IMR-90 (cell line): ENCODE measurements at regions not wholly inside any gene's neighbourhood (a gene's known extent, or its start where the extent isn't known, plus 50 kb on each side); places are given as distances from the start of the nearest gene placed in this dataset.

Experiments used
- ATAC-seq: fragments of 200-7000 bp; cut with Tn5 transposase; 2 replicates; pipeline ENCODE4 v1.9.1; 2020; ENCODE audit warnings: low read depth, mild to moderate bottlenecking, moderate library complexity
- BruUV-seq: library from RNA; stranded (reverse); fragments of 400-500 nt; replicated peaks from 2 replicates; lab custom pipeline; 2021; lab: Mats Ljungman, UMichigan
- CTCF ChIA-PET: fragments of 300-600 bp; formaldehyde crosslinking; extraction: SDS; loops from one replicate; lab custom pipeline; 2021; ENCODE audit warnings: antibody characterized with exemption; lab: Yijun Ruan, JAX
- POLR2A ChIA-PET: fragments of 300-600 bp; sonication (Branson Sonifier 250); formaldehyde crosslinking; loops from one replicate; lab custom pipeline; 2022; ENCODE audit warnings: antibody characterized with exemption; ENCODE audit not compliant: unreplicated experiment; lab: Charles Lee
- DNase-seq: peaks from one replicate; pipeline ENCODE4 v3.0.0; 2013
- H2AFZ ChIP-seq: replicated peaks from 2 replicates; pipeline ENCODE3; 2013; ENCODE audit warnings: low read length, mild to moderate bottlenecking; ENCODE audit not compliant: poor library complexity
- H2AK5ac ChIP-seq: 2 replicates; pipeline ENCODE4 v1.6.1; 2013; ENCODE audit warnings: low read depth, low read length, inconsistent platforms
- H2AK9ac ChIP-seq: replicated peaks from 2 replicates; pipeline ENCODE3; 2013; ENCODE audit warnings: mild to moderate bottlenecking, low read depth, low read length, moderate library complexity; ENCODE audit not compliant: poor library complexity
- H2BK120ac ChIP-seq: 2 replicates; pipeline ENCODE4 v1.6.1; 2013; ENCODE audit warnings: low read depth, low read length, inconsistent platforms
- H2BK15ac ChIP-seq: 3 replicates; pipeline ENCODE4 v1.6.1; 2013; ENCODE audit warnings: low read depth, low read length, inconsistent platforms
- H2BK20ac ChIP-seq: 2 replicates; pipeline ENCODE4 v1.6.1; 2013; ENCODE audit warnings: low read depth, mild to moderate bottlenecking, inconsistent platforms, low read length, moderate library complexity
- H2BK5ac ChIP-seq: 2 replicates; pipeline ENCODE4 v1.6.1; 2013; ENCODE audit warnings: mild to moderate bottlenecking, low read depth, low read length, inconsistent platforms; ENCODE audit not compliant: poor library complexity, severe bottlenecking
- H3K14ac ChIP-seq: replicated peaks from 2 replicates; pipeline ENCODE4 v1.6.1; 2013; ENCODE audit warnings: low read depth, low read length, inconsistent platforms
- H3K18ac ChIP-seq: 2 replicates; pipeline ENCODE4 v1.6.1; 2013; ENCODE audit warnings: low read depth, low read length, control low read depth
- H3K23ac ChIP-seq: 2 replicates; pipeline ENCODE4 v1.6.1; 2013; ENCODE audit warnings: low read depth, low read length, inconsistent platforms
- H3K27ac ChIP-seq: 2 replicates; pipeline ENCODE4 v1.5.1; 2013; ENCODE audit warnings: mild to moderate bottlenecking, control low read depth, low read length; ENCODE audit not compliant: insufficient read depth
- H3K27me3 ChIP-seq: 2 replicates; pipeline ENCODE4 v1.6.1; 2013; ENCODE audit warnings: low read length; ENCODE audit not compliant: control insufficient read depth, insufficient read depth
- H3K36me3 ChIP-seq: 2 replicates; pipeline ENCODE4 v1.6.1; 2013; ENCODE audit warnings: low read length, mixed read lengths; ENCODE audit not compliant: control insufficient read depth, insufficient read depth
- H3K4ac ChIP-seq: 2 replicates; pipeline ENCODE4 v1.6.1; 2013; ENCODE audit warnings: low read depth, low read length, inconsistent platforms
- H3K4me1 ChIP-seq: 2 replicates; pipeline ENCODE4 v1.6.1; 2013; ENCODE audit warnings: low read length, mixed read lengths; ENCODE audit not compliant: control insufficient read depth, insufficient read depth
- H3K4me2 ChIP-seq: 2 replicates; pipeline ENCODE4 v1.6.1; 2013; ENCODE audit warnings: low read depth, mild to moderate bottlenecking, control low read depth, low read length, moderate library complexity
- H3K4me3 ChIP-seq: 2 replicates; pipeline ENCODE4 v1.5.1; 2013; ENCODE audit warnings: low read depth, mild to moderate bottlenecking, control low read depth, low read length, moderate library complexity; ENCODE audit not compliant: insufficient read depth
- H3K56ac ChIP-seq: 2 replicates; pipeline ENCODE4 v1.6.1; 2013; ENCODE audit warnings: low read length, inconsistent platforms; ENCODE audit not compliant: insufficient read depth; ENCODE audit errors: extremely low read depth
- H3K79me1 ChIP-seq, 2 experiments: 2 replicates each; pipeline ENCODE4 v1.6.1; 2013; ENCODE audit warnings: low read length in 2 of 2, inconsistent platforms in 1 of 2, low read depth in 1 of 2
- H3K9ac ChIP-seq: 2 replicates; pipeline ENCODE4 v1.6.1; 2013; ENCODE audit warnings: low read depth, low read length, control low read depth
- H3K9me1 ChIP-seq: 2 replicates; pipeline ENCODE4 v1.6.1; 2013; ENCODE audit warnings: low read length, inconsistent platforms; ENCODE audit not compliant: insufficient read depth
- H3K9me3 ChIP-seq: 2 replicates; pipeline ENCODE4 v1.6.1; 2013; ENCODE audit warnings: low read length; ENCODE audit not compliant: control insufficient read depth, insufficient read depth
- H4K20me1 ChIP-seq: 2 replicates; pipeline ENCODE4 v1.6.1; 2013; ENCODE audit warnings: low read length, inconsistent platforms; ENCODE audit not compliant: insufficient read depth
- H4K5ac ChIP-seq: 2 replicates; pipeline ENCODE4 v1.6.1; 2013; ENCODE audit warnings: mild to moderate bottlenecking, low read depth, low read length, control low read depth
- H4K8ac ChIP-seq, 2 experiments: 2 replicates each; pipeline ENCODE4 v1.6.1; 2013; ENCODE audit warnings: low read depth in 2 of 2, low read length in 2 of 2, control low read depth in 1 of 2, inconsistent platforms in 1 of 2
- H4K91ac ChIP-seq: 2 replicates; pipeline ENCODE4 v1.6.1; 2013; ENCODE audit warnings: low read depth, low read length, inconsistent platforms; ENCODE audit not compliant: insufficient read depth
- BHLHE40 ChIP-seq: fragments of 150-350 bp; IDR thresholded peaks from 2 replicates; pipeline ENCODE4 v1.6.1; 2016; ENCODE audit warnings: mild to moderate bottlenecking, low read depth, low read length
- CEBPB ChIP-seq: IDR thresholded peaks from 2 replicates; pipeline ENCODE4 v1.6.1; 2012; ENCODE audit warnings: low read depth, low read length, improper control_type of control experiment
- CHD1 ChIP-seq: IDR thresholded peaks from 2 replicates; pipeline ENCODE4 v1.6.1; 2012; ENCODE audit warnings: low read depth, low read length, improper control_type of control experiment
- CTCF ChIP-seq: conservative IDR thresholded peaks from 2 replicates; pipeline ENCODE4 v1.5.1; 2012; ENCODE audit warnings: mild to moderate bottlenecking, low read depth, low read length, improper control_type of control experiment
- ELK1 ChIP-seq: fragments of 150-350 bp; IDR thresholded peaks from 2 replicates; pipeline ENCODE4 v1.6.1; 2016; ENCODE audit warnings: low read depth, mild to moderate bottlenecking, low read length, moderate library complexity, borderline replicate concordance
- FOS ChIP-seq: fragments of 150-350 bp; IDR thresholded peaks from 2 replicates; pipeline ENCODE4 v1.6.1; 2016; ENCODE audit warnings: low read depth, low read length
- MAFK ChIP-seq: IDR thresholded peaks from 2 replicates; pipeline ENCODE4 v1.6.1; 2012; ENCODE audit warnings: low read depth, low read length, improper control_type of control experiment
- MAZ ChIP-seq: IDR thresholded peaks from 2 replicates; pipeline ENCODE4 v1.6.1; 2012; ENCODE audit warnings: low read depth, mild to moderate bottlenecking, low read length, improper control_type of control experiment, moderate library complexity, borderline replicate concordance
- MXI1 ChIP-seq: IDR thresholded peaks from 2 replicates; pipeline ENCODE4 v1.6.1; 2012; ENCODE audit warnings: low read depth, mild to moderate bottlenecking, low read length, moderate library complexity, borderline replicate concordance
- NFE2L2 ChIP-seq: fragments of 150-350 bp; IDR thresholded peaks from 2 replicates; pipeline ENCODE4 v1.6.1; 2016; ENCODE audit warnings: low read depth, mild to moderate bottlenecking, low read length
- POLR2A ChIP-seq: IDR thresholded peaks from 2 replicates; pipeline ENCODE4 v1.6.1; 2012; ENCODE audit warnings: mild to moderate bottlenecking, low read depth, low read length
- RAD21 ChIP-seq: IDR thresholded peaks from 2 replicates; pipeline ENCODE4 v1.6.1; 2012; ENCODE audit warnings: low read length, improper control_type of control experiment
- RCOR1 ChIP-seq: IDR thresholded peaks from 2 replicates; pipeline ENCODE4 v1.6.1; 2012; ENCODE audit warnings: mild to moderate bottlenecking, low read length, improper control_type of control experiment; ENCODE audit not compliant: insufficient replicate concordance
- RFX5 ChIP-seq: IDR thresholded peaks from 2 replicates; pipeline ENCODE4 v1.8.0; 2012; ENCODE audit warnings: low read depth, mild to moderate bottlenecking, low read length, moderate library complexity
- SMC3 ChIP-seq: fragments of 150-350 bp; IDR thresholded peaks from 2 replicates; pipeline ENCODE4 v1.6.1; 2016; ENCODE audit warnings: low read depth, mild to moderate bottlenecking, antibody characterized with exemption, low read length, moderate library complexity
- USF2 ChIP-seq: fragments of 150-350 bp; IDR thresholded peaks from 2 replicates; pipeline ENCODE4 v1.6.1; 2017; ENCODE audit warnings: mild to moderate bottlenecking, antibody characterized with exemption, low read length, low read depth
- WGBS, 2 experiments: methylation state at CpG; one replicate each; pipeline versions ENCODE4 v1.1.5 to v1.1.7; 2013; ENCODE audit warnings: missing lambda C conversion rate in 2 of 2; ENCODE audit not compliant: insufficient read length in 1 of 2; ENCODE audit errors: extremely low coverage in 2 of 2; 5-methylcytosine and 5-hydroxymethylcytosine counted together
- dilution Hi-C: fragments of 300-500 bp; cut with HindIII; formaldehyde crosslinking; loops from one replicate; pipeline ENCODE4 v1.14.3; 2018; ENCODE audit warnings: low sequenced_read_pairs; ENCODE audit not compliant: unreplicated experiment
- in situ Hi-C: fragments of 300-500 bp; cut with MboI; formaldehyde crosslinking; loops from 3 replicates; pipeline ENCODE4 v1.14.3; 2019; ENCODE audit warnings: low sequenced_read_pairs, inconsistent platforms, mixed read lengths
- intact Hi-C: fragments of 100-400 bp; cut with micrococcal nuclease; formaldehyde crosslinking; loops from 2 replicates; pipeline ENCODE4 v1.10.0; 2022

- Histone ChIP-seq H2AK5ac (no peak overlapping the region), H2BK20ac (no peak overlapping the region), H3K4me3 (no peak overlapping the region), H2BK15ac (no peak overlapping the region), H3K56ac (no peak overlapping the region), H4K5ac (no peak overlapping the region), H3K23ac (no peak overlapping the region), H2AK9ac (no peak overlapping the region), H4K8ac (no peak overlapping the region), H3K9ac (no peak overlapping the region), H3K36me3 (no peaks in the 10 kb centered on the region), H3K18ac (no peak overlapping the region), H3K79me1 (no peaks in the 10 kb centered on the region), H4K20me1 (no peaks in the 10 kb centered on the region), H3K4ac (no peak overlapping the region), H3K27ac (no peak overlapping the region), H2BK120ac (no peak overlapping the region), H4K91ac (no peak overlapping the region), H3K9me1 (no peaks in the 10 kb centered on the region), H3K27me3 (no peaks in the 10 kb centered on the region), H2AFZ (no peak overlapping the region), H3K4me2 (no peak overlapping the region), H3K9me3 (no peaks in the 10 kb centered on the region), H3K4me1 (no peaks in the 10 kb centered on the region), H2BK5ac (no peak overlapping the region), H3K14ac (no peak overlapping the region)
- in situ Hi-C loops = no loop called here
- ATAC-seq (no peak), DNase-seq (no peak)
- dilution Hi-C loops = no loop called here
- no peak for TF ChIP-seq CTCF
- TF ChIP-seq CEBPB = no peak
- TF ChIP-seq RCOR1 = no peak
- no peak for TF ChIP-seq CHD1
- TF ChIP-seq MAFK = no peak
- TF ChIP-seq RAD21 = no peak
- no peak for TF ChIP-seq BHLHE40
- TF ChIP-seq RFX5 = no peak
- TF ChIP-seq FOS = no peak
- TF ChIP-seq MAZ = no peak
- TF ChIP-seq MXI1 = no peak
- no peak for TF ChIP-seq SMC3
- no peak for TF ChIP-seq POLR2A
- no peak for TF ChIP-seq USF2
- no peak for TF ChIP-seq ELK1
- TF ChIP-seq NFE2L2 = no peak
- intact Hi-C loops = no loop called here
- ChIA-PET POLR2A (no interaction called here), CTCF (no interaction called here)
- BruUV-seq = no TSS peak
- no CpG with 5 or more reads among the region's 2 CpGs for WGBS, 2 experiments
Measured at GRCh38 chr5:28864006-28864405, 1825.6 kb upstream of the CDH9 start.
